Stimulated activated CD8-positive, alpha-beta memory T cell treated with anti-CD3 and anti-CD28 coated beads, Interleukin-12 subunit alpha, Interleukin-12 subunit beta, amount 100 ng/mL, for 4 hours (primary cell): ENCODE measurements at regions not wholly inside any gene's neighbourhood (a gene's known extent, or its start where the extent isn't known, plus 50 kb on each side); places are given as distances from the start of the nearest gene placed in this dataset.
"Not testable (repeated sequence)": the region's sequence is repeated elsewhere in the genome, so short reads cannot be mapped to it uniquely, and the experiment has no call there.

Source experiments
- DNase-seq: peaks from one replicate; pipeline ENCODE4 v3.0.0-alpha.2; 2020; ENCODE audit warnings: low read depth

- DNase-seq = no peak
Measured at GRCh38 chr4:57320849-57321248, 210.7 kb upstream of the IGFBP7 start.

- DNase-seq = no peak
Measured at GRCh38 chr4:57320217-57320616, 210.0 kb upstream of the IGFBP7 start.

GRCh38 chr4:57318703-57319102, 208.5 kb upstream of the IGFBP7 start:
- no peak for DNase-seq

DNA sequence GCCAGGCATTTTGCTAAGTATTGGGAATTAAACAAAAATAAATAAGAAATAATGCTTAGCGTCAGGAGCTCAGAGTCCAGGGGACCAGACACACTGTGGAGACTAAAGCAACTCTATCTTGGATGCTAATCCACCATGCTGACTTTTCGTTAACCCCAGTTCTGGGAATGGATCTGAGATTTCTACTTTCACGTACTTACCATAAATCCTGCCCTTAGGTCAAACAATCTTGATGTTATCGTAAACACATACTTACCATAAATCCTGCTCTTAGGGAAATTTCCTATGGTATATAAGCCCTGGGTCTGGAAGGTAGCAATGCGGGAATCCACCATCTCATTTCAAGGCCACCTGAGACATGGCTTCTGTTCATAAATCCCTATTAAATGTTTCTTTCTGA, 204.5 kb upstream of the IGFBP7 start:
- DNase-seq = no peak

GRCh38 chr4:57312296-57312695, 202.1 kb upstream of the IGFBP7 start:
- no peak for DNase-seq

DNA sequence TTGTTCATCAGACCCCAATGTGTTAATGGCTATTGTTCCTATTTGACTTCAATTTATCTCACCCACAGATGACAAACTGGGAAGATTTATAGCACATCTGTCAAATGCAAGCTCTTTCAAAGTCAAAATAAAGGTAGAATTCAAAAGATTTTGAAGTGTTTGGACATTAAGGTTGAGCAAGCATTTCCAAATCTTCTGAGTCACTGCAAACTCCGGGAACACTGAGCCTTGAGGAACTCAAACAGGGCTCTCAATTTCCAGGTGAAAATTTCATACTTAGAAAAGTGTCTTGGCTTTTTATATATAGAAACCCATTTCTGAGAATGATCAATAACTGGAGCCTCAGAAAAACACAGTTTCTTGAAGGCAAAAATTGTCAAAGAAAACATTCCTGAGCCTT, 199.5 kb upstream of the IGFBP7 start:
- no peak for DNase-seq

DNA sequence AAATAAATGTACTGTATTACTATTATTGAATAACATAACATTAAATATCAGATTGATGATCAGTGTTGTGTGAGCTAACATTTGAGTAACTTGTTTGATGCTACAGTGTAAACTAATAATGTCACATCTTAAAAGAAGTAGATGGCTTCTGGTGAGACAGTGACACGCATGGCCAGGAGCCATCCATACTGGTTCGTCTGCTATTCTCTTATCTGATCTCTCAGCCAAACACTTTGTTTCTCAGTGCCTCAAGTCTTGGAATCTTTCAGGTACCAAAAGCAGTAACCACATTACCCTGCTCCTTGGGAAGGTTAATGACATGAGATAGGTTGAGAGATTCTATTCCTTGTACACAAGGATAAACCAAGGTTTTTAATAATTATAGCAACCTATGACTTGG, 198.1 kb upstream of the IGFBP7 start:
- DNase-seq = no peak

DNA sequence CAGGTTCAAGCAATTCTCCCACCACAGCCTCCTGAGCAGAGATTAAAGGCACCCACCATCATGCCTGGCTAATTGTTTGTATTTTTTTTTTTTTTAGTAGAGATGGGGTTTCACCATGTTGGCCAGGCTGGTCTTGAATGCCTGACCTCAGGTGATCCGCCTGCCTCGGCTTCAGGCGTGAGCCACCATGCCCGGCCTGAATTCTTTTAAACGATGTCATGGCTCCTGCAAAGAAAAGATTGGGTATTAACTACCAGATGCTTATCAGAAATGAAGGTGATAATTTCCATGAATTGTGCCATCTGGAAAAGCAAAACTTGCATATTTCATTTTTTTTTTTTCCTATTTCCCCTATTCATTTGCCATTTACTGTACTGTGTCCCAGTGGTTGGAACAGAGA, 195.7 kb upstream of the IGFBP7 start:
- DNase-seq = no peak

DNA sequence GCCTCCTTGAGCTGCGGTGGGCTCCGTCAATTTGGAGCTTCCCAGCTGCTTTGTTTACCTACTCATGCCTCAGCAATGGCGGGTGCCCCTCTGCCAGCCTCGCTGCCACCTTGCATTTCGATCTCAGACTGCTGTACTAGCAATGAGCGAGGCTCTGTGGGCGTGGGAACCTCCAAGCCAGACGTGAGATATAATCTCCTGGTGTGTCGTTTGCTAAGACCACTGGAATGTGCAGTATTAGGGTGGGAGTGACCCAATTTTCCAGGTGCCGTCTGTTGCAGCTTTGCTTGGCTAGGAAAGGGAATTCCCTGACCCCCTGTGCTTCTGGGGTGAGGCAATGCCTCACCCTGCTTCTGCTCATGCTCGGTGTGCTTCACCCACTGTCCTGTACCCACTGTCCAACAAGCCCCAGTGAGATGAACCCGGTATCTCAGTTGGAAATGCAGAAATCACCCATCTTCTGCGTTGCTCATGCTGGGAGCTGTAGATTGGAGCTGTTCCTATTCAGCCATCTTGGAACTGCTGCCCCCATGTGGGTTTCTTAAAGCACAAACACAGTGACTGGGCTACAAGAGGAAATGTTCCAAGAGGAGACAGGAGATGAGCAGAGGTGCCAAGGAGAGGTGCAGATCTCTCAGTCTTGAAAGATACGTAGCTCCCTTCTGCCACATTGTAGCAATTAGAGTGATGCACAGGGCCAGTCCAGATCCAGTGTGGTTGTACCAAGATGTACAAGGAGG, 193.0 kb upstream of the IGFBP7 start:
- DNase-seq = no peak

GRCh38 chr4:57300300-57300699, 190.1 kb upstream of the IGFBP7 start:
- not testable (repeated sequence) for DNase-seq

DNA sequence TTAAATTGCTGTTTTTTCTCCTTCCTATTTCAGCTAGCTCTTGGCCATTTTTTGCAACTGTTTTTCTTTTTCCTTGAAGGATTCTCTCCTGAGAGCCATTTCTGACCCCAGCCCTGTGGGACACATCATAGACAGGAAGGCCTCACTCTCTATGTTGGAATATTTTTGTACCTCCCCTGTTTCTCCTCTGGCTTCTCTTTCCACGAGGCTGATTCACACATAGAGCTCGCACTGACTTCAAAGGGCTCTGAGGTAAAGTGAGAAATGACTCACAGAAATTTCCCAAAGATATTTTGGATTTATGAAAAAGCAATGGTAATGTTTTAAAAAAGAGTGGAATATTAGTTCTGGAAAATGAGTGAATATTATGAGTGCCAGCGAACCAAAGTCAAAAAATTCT, 181.7 kb upstream of the IGFBP7 start:
- no peak for DNase-seq

GRCh38 chr4:57287687-57288604, 177.8 kb upstream of the IGFBP7 start:
- DNase-seq = no peak

DNA sequence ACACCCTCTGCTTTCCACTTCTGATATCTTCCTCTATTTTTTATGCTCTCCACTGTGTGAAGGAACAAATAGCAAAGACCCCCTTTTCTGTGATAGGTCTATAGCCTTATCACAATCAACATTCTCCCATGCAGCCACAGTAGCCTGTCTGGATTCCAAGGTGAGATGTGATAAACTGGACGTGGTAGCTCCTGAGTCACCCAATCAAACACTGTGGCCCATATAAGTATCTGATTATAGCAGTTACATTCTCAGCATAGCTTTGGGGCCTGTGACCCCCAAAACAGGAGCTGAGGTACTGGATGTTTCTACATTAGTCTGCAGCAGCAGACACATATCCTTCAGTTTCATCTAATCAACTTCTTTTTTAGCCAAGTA, 172.7 kb upstream of the IGFBP7 start:
- DNase-seq = no peak

DNA sequence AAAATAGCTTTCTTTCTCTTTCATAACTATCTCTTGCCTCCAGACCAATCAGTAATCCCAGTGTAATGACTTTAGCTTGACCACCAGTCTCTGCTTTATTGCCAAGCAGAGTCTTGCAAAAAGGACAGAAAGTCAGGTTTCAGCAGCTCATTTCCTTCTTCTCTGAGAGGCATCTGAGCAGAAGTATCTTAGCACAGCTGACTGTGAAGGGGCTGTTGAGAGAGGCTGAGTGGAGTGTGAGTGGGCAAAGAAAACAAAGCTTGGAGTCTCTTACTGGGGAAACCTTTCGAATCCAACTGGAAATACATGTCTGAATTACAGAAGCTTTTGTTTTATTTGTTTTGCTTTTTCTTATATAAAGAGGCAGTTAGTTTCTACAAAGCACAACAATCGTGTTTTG, 170.3 kb upstream of the IGFBP7 start:
- DNase-seq = no peak

- no peak for DNase-seq
Measured at GRCh38 chr4:57278780-57279179, 168.6 kb upstream of the IGFBP7 start.

- DNase-seq = no peak
Measured at GRCh38 chr4:57274082-57274481, 163.9 kb upstream of the IGFBP7 start.

GRCh38 chr4:57270346-57270745, 160.2 kb upstream of the IGFBP7 start:
- DNase-seq = no peak

DNA sequence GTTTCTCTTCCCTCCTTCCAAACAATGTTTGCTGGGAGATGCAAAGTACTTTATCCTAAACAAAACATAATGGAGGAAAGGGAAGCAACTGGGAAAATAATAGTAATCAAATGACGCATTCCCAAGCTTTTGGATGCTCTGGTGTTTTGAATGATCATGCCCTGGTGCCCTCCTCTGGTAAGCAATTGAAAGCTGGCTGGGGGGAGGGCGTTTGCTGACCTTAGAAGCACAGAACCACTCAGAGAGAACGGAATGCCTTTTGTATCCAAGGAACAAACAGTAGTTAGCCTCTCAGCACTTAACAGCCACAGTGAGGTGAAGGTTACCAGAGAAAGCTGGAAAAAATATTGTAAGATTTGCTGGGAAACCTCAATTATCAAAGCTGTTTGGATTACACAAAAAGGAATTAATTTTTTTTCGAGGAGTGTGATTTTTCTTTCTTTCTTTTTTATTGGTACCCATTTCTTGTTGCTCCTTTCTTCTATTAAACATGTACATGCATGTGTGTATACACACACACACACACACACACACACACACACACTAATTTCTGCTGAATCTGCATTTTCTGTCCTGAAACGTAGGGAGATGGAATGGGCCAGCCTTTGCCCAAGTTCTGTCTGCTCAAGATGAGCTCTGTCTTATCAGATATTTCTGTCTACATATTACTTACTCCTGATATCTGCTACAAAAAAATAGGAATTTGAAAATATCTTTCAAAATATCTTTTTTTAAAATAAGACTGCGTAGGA, 155.8 kb upstream of the IGFBP7 start:
- DNase-seq = no peak

DNA sequence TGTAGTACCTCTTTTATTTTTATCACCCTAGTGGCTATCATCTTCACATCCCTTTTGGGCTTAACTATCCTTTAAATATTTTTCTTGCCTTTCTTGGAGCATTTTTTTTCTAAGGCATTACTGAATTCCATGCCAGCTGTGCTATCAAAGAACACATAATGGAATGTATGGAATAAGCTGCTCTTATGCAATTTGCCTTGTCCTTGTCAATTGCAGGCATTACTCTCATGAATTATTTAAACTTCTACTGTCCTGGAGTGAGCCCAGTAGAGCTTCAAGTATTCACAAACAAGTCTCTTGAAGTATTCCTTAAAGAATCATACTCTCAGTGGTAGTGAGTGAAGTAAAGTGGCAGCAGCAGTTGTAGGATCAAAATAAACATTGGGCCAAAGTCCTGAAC, 144.6 kb upstream of the IGFBP7 start:
- no peak for DNase-seq

DNA sequence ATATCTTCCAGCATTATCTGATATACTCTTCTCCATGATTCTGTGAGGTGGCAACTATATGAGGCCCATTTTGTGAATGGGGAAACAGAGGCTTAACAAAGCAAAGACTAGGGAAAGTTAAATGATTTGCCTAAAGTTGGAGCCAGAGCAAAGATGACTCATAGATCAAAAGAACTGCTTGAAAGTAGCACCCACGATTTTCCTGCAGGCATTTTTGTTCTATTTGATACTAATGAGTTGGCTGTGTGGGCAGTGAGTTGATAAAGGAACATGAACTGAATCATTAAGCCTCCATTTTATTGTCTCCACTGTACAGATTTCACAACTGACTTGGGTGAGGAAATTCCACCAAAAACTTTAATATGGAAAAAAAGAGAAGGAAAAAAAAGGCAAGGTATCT, 138.9 kb upstream of the IGFBP7 start:
- DNase-seq = no peak

DNA sequence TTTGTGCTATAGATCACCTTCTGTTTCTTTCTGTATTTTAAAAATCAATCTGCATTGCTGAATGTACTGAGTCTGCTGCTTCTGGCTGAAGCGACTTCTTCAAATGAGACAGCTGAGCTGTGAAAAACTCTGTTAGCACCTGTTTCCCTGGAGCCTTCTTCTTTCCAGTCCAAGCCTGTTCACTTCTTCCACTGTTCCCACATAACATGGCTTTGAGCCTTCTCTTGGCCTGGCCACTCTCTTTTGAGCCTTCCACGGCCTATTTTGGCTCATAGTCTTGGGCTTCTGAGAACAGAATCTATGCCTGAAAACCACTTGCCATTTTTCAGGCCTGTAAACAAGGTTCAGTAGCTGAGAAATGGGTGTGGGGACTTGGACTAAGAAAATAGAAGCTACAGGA, 132.9 kb upstream of the IGFBP7 start:
- no peak for DNase-seq

GRCh38 chr4:57234252-57234775, 124.1 kb upstream of the IGFBP7 start:
- no peak for DNase-seq

DNA sequence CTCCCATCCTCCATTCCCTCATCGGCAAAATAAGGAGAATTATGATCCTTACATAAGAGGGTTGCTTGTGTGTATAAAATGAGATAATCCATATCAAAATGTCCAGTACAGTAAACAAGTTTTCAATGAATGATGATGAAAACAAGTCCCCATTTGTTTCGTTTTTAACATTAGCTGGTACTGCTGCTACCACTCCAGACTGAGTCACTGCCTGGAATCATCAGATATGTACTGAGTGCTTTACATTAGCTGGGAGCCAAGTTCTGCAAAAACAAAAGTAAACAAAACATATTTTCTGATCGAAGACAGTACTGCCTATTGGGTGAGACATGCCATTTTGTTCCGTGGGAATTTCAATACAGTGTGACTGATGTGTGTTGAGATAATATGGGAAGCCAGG, 123.2 kb upstream of the IGFBP7 start:
- DNase-seq = no peak
